ENCODE measurements at regions not wholly inside any gene's neighbourhood (a gene's known extent, or its start where the extent isn't known, plus 50 kb on each side); places are given as distances from the start of the nearest gene placed in this dataset.

GRCh38 chr9:73640971-73641370 lies 489.3 kb downstream of the ANXA1 start:
- no peak for TF ChIP-seq POLR2A (IDR thresholded peaks at IDR 0.05)
- no peak for TF ChIP-seq CTCF (IDR thresholded peaks at IDR 0.05 in 4 of 5, conservative IDR thresholded peaks at IDR 0.05 in 1 of 5)

Data from gastrocnemius medialis (tissue), 4 donors.